ENCODE measurements at regions not wholly inside any gene's neighbourhood (a gene's known extent, or its start where the extent isn't known, plus 50 kb on each side); places are given as distances from the start of the nearest gene placed in this dataset.

DNA sequence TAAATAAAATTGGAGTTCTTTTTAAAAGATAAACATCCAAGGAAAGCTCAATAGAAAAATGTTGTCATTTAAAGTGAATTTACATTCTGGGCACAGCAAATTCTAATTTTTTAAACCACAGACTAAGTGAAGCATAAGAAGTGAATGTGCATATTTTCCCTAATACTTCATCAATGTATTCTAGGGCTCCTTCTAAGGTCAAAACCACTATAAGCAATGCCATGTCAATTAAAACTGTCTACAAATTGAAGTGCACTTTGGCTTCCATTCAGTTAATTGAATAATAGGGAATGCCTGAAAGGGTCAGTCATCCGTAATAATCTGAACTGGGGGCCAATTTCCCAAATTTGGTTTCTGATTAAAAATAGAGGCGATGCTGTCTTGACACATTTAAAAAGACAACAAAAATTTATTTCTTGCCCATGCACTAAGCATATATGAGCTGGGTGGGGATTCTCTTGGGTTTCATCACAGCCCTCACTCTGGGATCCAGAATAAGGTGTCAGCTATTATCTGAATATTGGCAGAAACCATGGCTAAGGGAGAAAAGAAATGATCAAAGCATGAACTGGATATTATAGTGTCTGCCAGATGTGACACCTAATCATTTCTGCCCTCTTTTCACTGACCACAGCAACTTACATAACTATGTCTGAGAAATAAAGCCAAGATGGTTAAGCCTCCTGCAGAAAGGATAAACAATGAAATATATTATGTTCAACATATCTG, 660.6 kb upstream of the B3GALT2 start:
- TF ChIP-seq RCOR1 (IDR thresholded peaks at IDR 0.05; ENCODE audit: borderline replicate concordance in 1 of 2, low read depth in 2 of 2, low read length in 2 of 2), result no peak
- TF ChIP-seq NUFIP1 (IDR thresholded peaks at IDR 0.05; ENCODE audit: partially characterized antibody), result no peak
- no peak for TF ChIP-seq POLR2A (conservative IDR thresholded peaks at IDR 0.05)
- no peak for TF ChIP-seq ZNF311 (CRISPR knock-in tag; IDR thresholded peaks at IDR 0.05)
- no peak for TF ChIP-seq HDAC2 (IDR thresholded peaks at IDR 0.05)
- TF ChIP-seq ZNF274 (IDR thresholded peaks at IDR 0.05; ENCODE audit: borderline replicate concordance, low read depth, low read length), result no peak
- TF ChIP-seq MEIS2 (IDR thresholded peaks at IDR 0.05; ENCODE audit: partially characterized antibody), result no peak
- TF ChIP-seq, protein P1, sequence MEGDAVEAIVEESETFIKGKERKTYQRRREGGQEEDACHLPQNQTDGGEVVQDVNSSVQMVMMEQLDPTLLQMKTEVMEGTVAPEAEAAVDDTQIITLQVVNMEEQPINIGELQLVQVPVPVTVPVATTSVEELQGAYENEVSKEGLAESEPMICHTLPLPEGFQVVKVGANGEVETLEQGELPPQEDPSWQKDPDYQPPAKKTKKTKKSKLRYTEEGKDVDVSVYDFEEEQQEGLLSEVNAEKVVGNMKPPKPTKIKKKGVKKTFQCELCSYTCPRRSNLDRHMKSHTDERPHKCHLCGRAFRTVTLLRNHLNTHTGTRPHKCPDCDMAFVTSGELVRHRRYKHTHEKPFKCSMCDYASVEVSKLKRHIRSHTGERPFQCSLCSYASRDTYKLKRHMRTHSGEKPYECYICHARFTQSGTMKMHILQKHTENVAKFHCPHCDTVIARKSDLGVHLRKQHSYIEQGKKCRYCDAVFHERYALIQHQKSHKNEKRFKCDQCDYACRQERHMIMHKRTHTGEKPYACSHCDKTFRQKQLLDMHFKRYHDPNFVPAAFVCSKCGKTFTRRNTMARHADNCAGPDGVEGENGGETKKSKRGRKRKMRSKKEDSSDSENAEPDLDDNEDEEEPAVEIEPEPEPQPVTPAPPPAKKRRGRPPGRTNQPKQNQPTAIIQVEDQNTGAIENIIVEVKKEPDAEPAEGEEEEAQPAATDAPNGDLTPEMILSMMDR (IDR thresholded peaks at IDR 0.05 in 2 of 3, conservative IDR thresholded peaks at IDR 0.05 in 1 of 3; ENCODE audit: insufficient read depth in 2 of 3, low read depth in 1 of 3, low read length in 3 of 3), result no peak
- TF ChIP-seq, protein P2, sequence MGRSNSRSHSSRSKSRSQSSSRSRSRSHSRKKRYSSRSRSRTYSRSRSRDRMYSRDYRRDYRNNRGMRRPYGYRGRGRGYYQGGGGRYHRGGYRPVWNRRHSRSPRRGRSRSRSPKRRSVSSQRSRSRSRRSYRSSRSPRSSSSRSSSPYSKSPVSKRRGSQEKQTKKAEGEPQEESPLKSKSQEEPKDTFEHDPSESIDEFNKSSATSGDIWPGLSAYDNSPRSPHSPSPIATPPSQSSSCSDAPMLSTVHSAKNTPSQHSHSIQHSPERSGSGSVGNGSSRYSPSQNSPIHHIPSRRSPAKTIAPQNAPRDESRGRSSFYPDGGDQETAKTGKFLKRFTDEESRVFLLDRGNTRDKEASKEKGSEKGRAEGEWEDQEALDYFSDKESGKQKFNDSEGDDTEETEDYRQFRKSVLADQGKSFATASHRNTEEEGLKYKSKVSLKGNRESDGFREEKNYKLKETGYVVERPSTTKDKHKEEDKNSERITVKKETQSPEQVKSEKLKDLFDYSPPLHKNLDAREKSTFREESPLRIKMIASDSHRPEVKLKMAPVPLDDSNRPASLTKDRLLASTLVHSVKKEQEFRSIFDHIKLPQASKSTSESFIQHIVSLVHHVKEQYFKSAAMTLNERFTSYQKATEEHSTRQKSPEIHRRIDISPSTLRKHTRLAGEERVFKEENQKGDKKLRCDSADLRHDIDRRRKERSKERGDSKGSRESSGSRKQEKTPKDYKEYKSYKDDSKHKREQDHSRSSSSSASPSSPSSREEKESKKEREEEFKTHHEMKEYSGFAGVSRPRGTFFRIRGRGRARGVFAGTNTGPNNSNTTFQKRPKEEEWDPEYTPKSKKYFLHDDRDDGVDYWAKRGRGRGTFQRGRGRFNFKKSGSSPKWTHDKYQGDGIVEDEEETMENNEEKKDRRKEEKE (IDR thresholded peaks at IDR 0.05; ENCODE audit: borderline replicate concordance in 1 of 2, control insufficient read depth in 1 of 2, low read depth in 2 of 2, low read length in 1 of 2), result no peak

Measured in K562 (cell line).